PC-3 (cell line): ENCODE measurements at regions not wholly inside any gene's neighbourhood (a gene's known extent, or its start where the extent isn't known, plus 50 kb on each side); places are given as distances from the start of the nearest gene placed in this dataset.

Experiments
- ATAC-seq: fragments of 200-7000 bp; cut with Tn5 transposase; 2 replicates; pipeline ENCODE4 v1.9.1; 2020; ENCODE audit warnings: mild to moderate bottlenecking, moderate library complexity
- BruUV-seq: library from RNA; stranded (reverse); fragments of 400-500 nt; replicated peaks from 2 replicates; lab custom pipeline; 2021; lab: Mats Ljungman, UMichigan
- CTCF ChIA-PET: fragments of 300-600 bp; sonication (Branson Sonifier 250); formaldehyde crosslinking; loops from one replicate; lab custom pipeline; 2022; ENCODE audit warnings: antibody characterized with exemption; lab: Charles Lee
- POLR2A ChIA-PET: fragments of 300-600 bp; sonication (Branson Sonifier 250); formaldehyde crosslinking; loops from one replicate; lab custom pipeline; 2022; ENCODE audit warnings: antibody characterized with exemption; ENCODE audit not compliant: unreplicated experiment; lab: Charles Lee
- DNase-seq: peaks from one replicate; pipeline ENCODE4 v3.0.0-alpha.2; 2015
- H2AFZ ChIP-seq: fragments of 300-600 bp; sonication (generic); 2 replicates; pipeline ENCODE4 v1.6.0; 2016; ENCODE audit warnings: antibody characterized with exemption, low read length
- H3F3A ChIP-seq: fragments of 300-600 bp; sonication (generic); one replicate; pipeline ENCODE4 v1.6.0; 2017; ENCODE audit warnings: antibody characterized with exemption, low read length, control low read depth, mild to moderate bottlenecking; ENCODE audit not compliant: unreplicated experiment
- H3K27ac ChIP-seq: fragments of 300-600 bp; sonication (generic); 2 replicates; pipeline ENCODE4 v1.5.1; 2016; ENCODE audit warnings: mild to moderate bottlenecking, low read length
- H3K27me3 ChIP-seq: fragments of 300-600 bp; sonication (generic); 2 replicates; pipeline ENCODE4 v1.6.1; 2016; ENCODE audit warnings: low read length, mixed read lengths
- H3K36me3 ChIP-seq: fragments of 300-600 bp; sonication (generic); 2 replicates; pipeline ENCODE4 v1.6.1; 2016; ENCODE audit warnings: low read depth, mixed run types, low read length, mixed read lengths
- H3K4me1 ChIP-seq: fragments of 300-600 bp; sonication (generic); 2 replicates; pipeline ENCODE4 v1.5.1; 2016; ENCODE audit warnings: low read length; ENCODE audit not compliant: insufficient read depth
- H3K4me2 ChIP-seq: fragments of 300-600 bp; sonication (generic); 2 replicates; pipeline ENCODE4 v1.6.0; 2016; ENCODE audit warnings: low read length
- H3K4me3 ChIP-seq: fragments of 300-600 bp; sonication (generic); 2 replicates; pipeline ENCODE4 v1.5.1; 2016; ENCODE audit warnings: mild to moderate bottlenecking, low read length, mixed read lengths
- H3K79me2 ChIP-seq: fragments of 300-600 bp; sonication (generic); 2 replicates; pipeline ENCODE4 v1.6.1; 2017; ENCODE audit warnings: low read length, mixed read lengths
- H3K9ac ChIP-seq: fragments of 300-600 bp; sonication (generic); 2 replicates; pipeline ENCODE4 v1.6.0; 2016; ENCODE audit warnings: mild to moderate bottlenecking, low read length
- H3K9me2 ChIP-seq: fragments of 300-600 bp; sonication (generic); replicated peaks from 2 replicates; pipeline ENCODE4 v1.6.1; 2016; ENCODE audit warnings: mixed run types, low read length, mixed read lengths
- H3K9me3 ChIP-seq: fragments of 300-600 bp; sonication (generic); 2 replicates; pipeline ENCODE4 v1.6.1; 2016; ENCODE audit warnings: low read length, mixed read lengths
- H4K20me1 ChIP-seq: fragments of 300-600 bp; sonication (generic); 2 replicates; pipeline ENCODE4 v1.6.1; 2016; ENCODE audit warnings: low read length, mixed read lengths
- EZH2 ChIP-seq: fragments of 300-600 bp; sonication (generic); IDR thresholded peaks from one replicate; pipeline ENCODE4 v1.6.1; 2017; ENCODE audit warnings: antibody characterized with exemption, mild to moderate bottlenecking, low read length; ENCODE audit not compliant: unreplicated experiment
- EZH2phosphoT487 ChIP-seq: fragments of 300-600 bp; sonication (generic); IDR thresholded peaks from 2 replicates; pipeline ENCODE4 v1.6.1; 2018; ENCODE audit warnings: mild to moderate bottlenecking, antibody characterized with exemption, low read length, borderline replicate concordance
- intact Hi-C: fragments of 100-400 bp; cut with micrococcal nuclease; formaldehyde crosslinking; loops from 2 replicates; pipeline ENCODE4 v1.9.0; 2023
- TF ChIP-seq, protein P1 (sequence below): fragments of 300-600 bp; sonication (generic); conservative IDR thresholded peaks from 2 replicates; pipeline ENCODE4 v1.5.1; 2017; ENCODE audit warnings: antibody characterized with exemption, low read depth, mild to moderate bottlenecking, low read length

DNA sequence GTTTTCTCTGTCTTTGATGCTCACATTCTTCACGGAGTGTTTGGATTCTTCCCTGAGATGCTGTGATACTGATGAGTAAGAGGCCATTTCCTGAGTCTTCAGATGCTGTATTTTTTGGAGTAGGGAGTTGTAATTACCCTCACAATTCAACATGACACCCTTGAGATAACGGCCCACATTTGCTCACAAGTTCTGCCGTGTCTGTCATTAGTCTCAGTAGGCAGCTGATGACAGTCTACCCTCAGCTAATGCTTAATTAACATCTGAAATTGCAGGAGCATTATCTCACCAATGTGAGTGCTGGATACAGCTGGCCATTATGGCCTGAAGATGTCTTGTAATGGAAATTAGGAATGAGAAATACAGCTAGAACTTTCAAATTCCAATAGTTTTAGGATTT, 307.1 kb upstream of the ADCY2 start:
- Histone ChIP-seq H3K9ac (no peak overlapping the region), H3K4me3 (no peak overlapping the region), H3K4me1 (no peaks in the 10 kb centered on the region), H3K79me2 (no peaks in the 10 kb centered on the region), H3K4me2 (no peak overlapping the region), H4K20me1 (no peaks in the 10 kb centered on the region), H3K9me2 (no peaks in the 10 kb centered on the region), H3K36me3 (no peaks in the 10 kb centered on the region), H3F3A (no peaks in the 10 kb centered on the region), H2AFZ (no peak overlapping the region), H3K9me3 (no peaks in the 10 kb centered on the region), H3K27me3 (peaks cover 3% of the 10 kb centered on the region; the same call in 1 of the 2 replicates), H3K27ac (no peak overlapping the region)
- ChIA-PET CTCF (no interaction called here), POLR2A (no interaction called here)
- no peak for DNase-seq
- no TSS peak for BruUV-seq
- no peak for ATAC-seq
- intact Hi-C loops = no loop called here
- TF ChIP-seq, protein P1, sequence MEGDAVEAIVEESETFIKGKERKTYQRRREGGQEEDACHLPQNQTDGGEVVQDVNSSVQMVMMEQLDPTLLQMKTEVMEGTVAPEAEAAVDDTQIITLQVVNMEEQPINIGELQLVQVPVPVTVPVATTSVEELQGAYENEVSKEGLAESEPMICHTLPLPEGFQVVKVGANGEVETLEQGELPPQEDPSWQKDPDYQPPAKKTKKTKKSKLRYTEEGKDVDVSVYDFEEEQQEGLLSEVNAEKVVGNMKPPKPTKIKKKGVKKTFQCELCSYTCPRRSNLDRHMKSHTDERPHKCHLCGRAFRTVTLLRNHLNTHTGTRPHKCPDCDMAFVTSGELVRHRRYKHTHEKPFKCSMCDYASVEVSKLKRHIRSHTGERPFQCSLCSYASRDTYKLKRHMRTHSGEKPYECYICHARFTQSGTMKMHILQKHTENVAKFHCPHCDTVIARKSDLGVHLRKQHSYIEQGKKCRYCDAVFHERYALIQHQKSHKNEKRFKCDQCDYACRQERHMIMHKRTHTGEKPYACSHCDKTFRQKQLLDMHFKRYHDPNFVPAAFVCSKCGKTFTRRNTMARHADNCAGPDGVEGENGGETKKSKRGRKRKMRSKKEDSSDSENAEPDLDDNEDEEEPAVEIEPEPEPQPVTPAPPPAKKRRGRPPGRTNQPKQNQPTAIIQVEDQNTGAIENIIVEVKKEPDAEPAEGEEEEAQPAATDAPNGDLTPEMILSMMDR = no peak
- TF ChIP-seq EZH2 (no peak), EZH2phosphoT487 (no peak)

DNA sequence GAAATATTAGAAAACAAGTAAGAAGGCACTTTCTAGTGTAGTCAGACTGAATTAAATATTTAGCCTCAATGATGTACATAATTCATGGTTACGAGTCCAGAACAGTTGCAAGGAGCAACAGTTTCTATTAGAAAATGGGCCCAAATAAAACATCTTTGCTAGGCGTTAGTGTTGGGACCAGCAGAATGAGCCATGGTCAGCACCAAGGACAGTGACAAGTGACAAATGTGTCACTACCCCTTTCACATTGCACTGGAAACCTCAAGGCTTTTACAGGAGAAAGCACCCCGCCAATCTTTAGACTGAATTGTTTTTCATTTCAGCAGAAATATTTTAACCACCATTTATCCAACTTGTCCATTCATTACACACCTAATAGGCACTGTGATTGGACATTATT, 301.3 kb upstream of the ADCY2 start:
- BruUV-seq = no TSS peak
- H3K79me2 ChIP-seq = no peaks in the 10 kb centered on the region
- DNase-seq = peak; percentile 49

DNA sequence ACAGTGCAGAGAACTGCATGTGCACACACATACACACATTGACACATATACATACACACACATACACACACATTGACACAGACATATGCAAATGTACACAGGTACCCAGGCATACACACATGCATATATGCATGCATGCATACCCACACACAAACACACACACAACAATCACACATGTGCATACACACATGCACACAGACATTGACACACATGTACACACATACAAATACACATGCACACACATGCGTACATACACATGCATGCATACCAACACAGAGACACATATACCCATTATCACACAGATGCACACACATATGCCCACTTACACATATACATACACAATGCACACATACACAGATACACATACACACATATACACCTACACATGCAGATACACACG, 299.6 kb upstream of the ADCY2 start:
- Histone ChIP-seq H4K20me1 (no peaks in the 10 kb centered on the region), H3K4me3 (no peak overlapping the region), H3K27ac (no peak overlapping the region), H3F3A (no peaks in the 10 kb centered on the region), H3K79me2 (no peaks in the 10 kb centered on the region), H2AFZ (no peak overlapping the region), H3K9me2 (no peaks in the 10 kb centered on the region), H3K4me1 (no peaks in the 10 kb centered on the region), H3K36me3 (no peaks in the 10 kb centered on the region), H3K27me3 (no peaks in the 10 kb centered on the region; the same call in 1 of the 2 replicates), H3K4me2 (no peak overlapping the region), H3K9me3 (no peaks in the 10 kb centered on the region), H3K9ac (no peak overlapping the region)
- intact Hi-C loops = no loop called here
- no peak for DNase-seq
- BruUV-seq = no TSS peak
- ATAC-seq = no peak
- POLR2A ChIA-PET = no interaction called here
- TF ChIP-seq EZH2phosphoT487 (no peak), EZH2 (no peak)
- CTCF ChIA-PET = no interaction called here

More for the DNA sequence above, 301.3 kb upstream of the ADCY2 start:
- Histone ChIP-seq H3K27me3 (no peaks in the 10 kb centered on the region; the same call in 1 of the 2 replicates), H3K27ac (no peak overlapping the region), H2AFZ (no peak overlapping the region), H3K4me1 (no peaks in the 10 kb centered on the region), H3K4me3 (no peak overlapping the region), H4K20me1 (no peaks in the 10 kb centered on the region), H3K9ac (no peak overlapping the region), H3K9me3 (no peaks in the 10 kb centered on the region), H3K36me3 (no peaks in the 10 kb centered on the region), H3K4me2 (no peak overlapping the region), H3K9me2 (no peaks in the 10 kb centered on the region), H3F3A (no peaks in the 10 kb centered on the region)
- CTCF ChIA-PET = no interaction called here
- no peak for ATAC-seq
- POLR2A ChIA-PET = no interaction called here
- intact Hi-C loops = no loop called here
- TF ChIP-seq, protein P1 = no peak
- TF ChIP-seq EZH2 (no peak), EZH2phosphoT487 (no peak)
